HG03097 (cell line): ENCODE measurements at regions not wholly inside any gene's neighbourhood (a gene's known extent, or its start where the extent isn't known, plus 50 kb on each side); places are given as distances from the start of the nearest gene placed in this dataset.
"Not testable (repeated sequence)": the region's sequence is repeated elsewhere in the genome, so short reads cannot be mapped to it uniquely, and the experiment has no call there.

ENCODE experiments used
- ATAC-seq: cut with Tn5 transposase; IDR thresholded peaks from one replicate; pipeline ENCODE4 v1.9.1; 2021; ENCODE audit not compliant: unreplicated experiment, low FRiP score

GRCh38 chr7:76852787-76853584, 179.2 kb downstream of the SPDYE17 start:
- ATAC-seq: not testable (repeated sequence)

GRCh38 chr7:76852362-76852761, 179.8 kb downstream of the SPDYE17 start:
- not testable (repeated sequence) for ATAC-seq

GRCh38 chr7:76851617-76852016, 180.5 kb downstream of the SPDYE17 start:
- ATAC-seq: not testable (repeated sequence)

GRCh38 chr7:76849887-76850563, 182.1 kb downstream of the SPDYE17 start:
- not testable (repeated sequence) for ATAC-seq

GRCh38 chr7:76839879-76840278, 192.3 kb downstream of the SPDYE17 start:
- ATAC-seq: not testable (repeated sequence)

GRCh38 chr7:76839214-76839613, 192.9 kb downstream of the SPDYE17 start:
- ATAC-seq: not testable (repeated sequence)

- ATAC-seq: not testable (repeated sequence)
These were observed 193.8 kb downstream of the SPDYE17 start for GRCh38 chr7:76838357-76838756.

- ATAC-seq: not testable (repeated sequence)
These were observed 202.2 kb upstream of the POMZP3 start for GRCh38 chr7:76829233-76829632.

GRCh38 chr7:76826181-76826580, 199.1 kb upstream of the POMZP3 start:
- ATAC-seq: not testable (repeated sequence)

GRCh38 chr7:76809856-76810255, 182.8 kb upstream of the POMZP3 start:
- ATAC-seq: not testable (repeated sequence)

GRCh38 chr7:76807588-76808100, 180.6 kb upstream of the POMZP3 start:
- ATAC-seq: not testable (repeated sequence)

- not testable (repeated sequence) for ATAC-seq
These were observed 179.4 kb upstream of the POMZP3 start for GRCh38 chr7:76806460-76806859.

- not testable (repeated sequence) for ATAC-seq
These were observed 178.9 kb upstream of the POMZP3 start for GRCh38 chr7:76806010-76806409.

GRCh38 chr7:76805262-76805661, 178.2 kb upstream of the POMZP3 start:
- ATAC-seq: not testable (repeated sequence)

GRCh38 chr7:76797639-76798038, 170.6 kb upstream of the POMZP3 start:
- not testable (repeated sequence) for ATAC-seq

- not testable (repeated sequence) for ATAC-seq
These were observed 153.6 kb upstream of the POMZP3 start for GRCh38 chr7:76780693-76781092.

- not testable (repeated sequence) for ATAC-seq
These were observed 147.2 kb upstream of the POMZP3 start for GRCh38 chr7:76774279-76774678.

- not testable (repeated sequence) for ATAC-seq
These were observed 144.9 kb upstream of the POMZP3 start for GRCh38 chr7:76771980-76772379.

- not testable (repeated sequence) for ATAC-seq
These were observed 136.9 kb upstream of the POMZP3 start for GRCh38 chr7:76763977-76764376.

GRCh38 chr7:76760546-76761220, 133.6 kb upstream of the POMZP3 start:
- ATAC-seq: not testable (repeated sequence)

GRCh38 chr7:76739538-76739937, 112.5 kb upstream of the POMZP3 start:
- ATAC-seq: not testable (repeated sequence)
